GM12875 (cell line): ENCODE measurements at regions not wholly inside any gene's neighbourhood (a gene's known extent, or its start where the extent isn't known, plus 50 kb on each side); places are given as distances from the start of the nearest gene placed in this dataset.

Experiments used
- H3K4me3 ChIP-seq: one replicate; pipeline ENCODE4 v1.5.1; 2011; ENCODE audit warnings: low read depth, low read length, control low read depth
- TF ChIP-seq, protein P1 (sequence below): IDR thresholded peaks from 2 replicates; pipeline ENCODE4 v1.5.1; 2011; ENCODE audit warnings: low read depth, mild to moderate bottlenecking, control low read depth, inconsistent platforms, low read length, moderate library complexity, borderline replicate concordance; ENCODE audit not compliant: insufficient read depth

DNA sequence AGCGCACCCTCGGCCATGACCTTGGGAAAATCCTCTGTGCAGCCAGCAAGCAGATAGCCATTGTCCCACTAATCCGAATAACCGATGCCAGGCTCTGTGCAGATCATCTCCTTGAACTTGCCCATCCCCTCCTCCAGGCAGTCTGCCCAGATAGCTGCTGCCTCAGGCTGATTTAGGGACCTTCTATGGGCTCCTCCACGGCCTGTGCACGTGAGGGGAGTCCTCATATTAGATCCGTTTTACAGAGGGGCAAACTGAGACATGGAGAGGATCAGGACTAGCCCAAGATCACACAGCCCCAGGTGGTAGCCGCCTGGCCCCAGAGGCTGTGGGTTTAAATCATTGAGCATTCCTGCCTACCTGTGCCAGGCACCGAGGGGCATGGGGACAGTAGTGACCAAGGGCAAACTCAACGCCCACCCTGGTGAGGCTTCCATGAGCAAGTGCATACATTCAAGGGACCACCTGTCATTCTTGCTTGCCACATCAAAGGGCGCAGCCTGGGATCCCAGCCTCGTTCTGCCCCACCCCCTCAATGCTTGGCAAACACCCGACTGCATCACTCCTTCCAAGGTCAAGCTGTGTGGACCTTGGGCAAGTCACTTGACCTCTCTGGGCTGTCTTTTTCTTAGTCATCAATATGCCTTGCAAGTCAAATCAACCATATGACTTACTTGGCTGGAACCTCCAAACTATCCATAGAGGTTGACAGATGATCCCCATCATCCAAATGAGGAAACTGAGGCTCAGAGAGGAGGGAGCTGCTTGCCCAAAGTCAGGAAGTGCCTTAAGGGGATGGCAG is 131.6 kb downstream of the MN1 start:
- no peak overlapping the region for H3K4me3 ChIP-seq
- TF ChIP-seq, protein P1, sequence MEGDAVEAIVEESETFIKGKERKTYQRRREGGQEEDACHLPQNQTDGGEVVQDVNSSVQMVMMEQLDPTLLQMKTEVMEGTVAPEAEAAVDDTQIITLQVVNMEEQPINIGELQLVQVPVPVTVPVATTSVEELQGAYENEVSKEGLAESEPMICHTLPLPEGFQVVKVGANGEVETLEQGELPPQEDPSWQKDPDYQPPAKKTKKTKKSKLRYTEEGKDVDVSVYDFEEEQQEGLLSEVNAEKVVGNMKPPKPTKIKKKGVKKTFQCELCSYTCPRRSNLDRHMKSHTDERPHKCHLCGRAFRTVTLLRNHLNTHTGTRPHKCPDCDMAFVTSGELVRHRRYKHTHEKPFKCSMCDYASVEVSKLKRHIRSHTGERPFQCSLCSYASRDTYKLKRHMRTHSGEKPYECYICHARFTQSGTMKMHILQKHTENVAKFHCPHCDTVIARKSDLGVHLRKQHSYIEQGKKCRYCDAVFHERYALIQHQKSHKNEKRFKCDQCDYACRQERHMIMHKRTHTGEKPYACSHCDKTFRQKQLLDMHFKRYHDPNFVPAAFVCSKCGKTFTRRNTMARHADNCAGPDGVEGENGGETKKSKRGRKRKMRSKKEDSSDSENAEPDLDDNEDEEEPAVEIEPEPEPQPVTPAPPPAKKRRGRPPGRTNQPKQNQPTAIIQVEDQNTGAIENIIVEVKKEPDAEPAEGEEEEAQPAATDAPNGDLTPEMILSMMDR, result no peak

DNA sequence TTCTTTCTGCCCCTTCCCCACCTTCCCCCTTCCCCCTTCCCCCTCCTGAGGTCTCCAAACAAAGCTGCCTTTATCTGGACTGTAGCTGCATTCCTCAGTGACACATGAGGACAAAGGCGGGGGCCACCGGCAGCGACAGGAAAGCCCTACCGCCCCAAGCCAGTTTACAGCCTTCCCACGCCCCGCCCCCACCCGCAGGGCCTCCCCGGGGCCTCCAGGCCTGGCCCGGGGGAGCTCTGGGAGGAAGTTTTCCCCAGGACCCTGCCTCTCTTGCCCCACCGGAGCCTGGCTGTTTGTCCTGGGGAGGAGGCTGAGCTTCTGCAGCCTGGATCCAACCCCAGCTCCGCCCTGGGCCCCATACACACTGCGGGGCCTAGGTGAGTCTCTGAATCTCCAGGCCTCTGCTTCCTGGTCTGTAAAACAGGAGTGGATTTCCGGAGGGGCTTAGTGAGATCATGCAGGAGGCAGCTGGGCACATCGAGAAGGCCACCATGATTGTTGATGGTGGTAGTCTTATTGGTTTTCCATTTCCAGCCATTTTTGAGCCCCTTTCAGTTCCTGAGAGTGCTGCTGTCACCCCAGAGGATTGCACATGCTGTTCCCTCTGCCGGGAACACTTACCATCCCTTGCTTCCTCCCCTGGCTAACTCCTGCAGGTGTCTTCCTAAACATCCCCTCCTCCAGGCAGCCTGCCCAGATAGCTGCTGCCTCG is 130.7 kb downstream of the MN1 start:
- TF ChIP-seq, protein P1, result no peak
- H3K4me3 ChIP-seq, result no peak overlapping the region

- TF ChIP-seq, protein P1, result no peak
- H3K4me3 ChIP-seq, result no peak overlapping the region
Measured at GRCh38 chr22:27671413-27671935, 130.1 kb downstream of the MN1 start.

- TF ChIP-seq, protein P1, result no peak
- H3K4me3 ChIP-seq, result no peak overlapping the region
Measured at GRCh38 chr22:27672721-27673418, 128.7 kb downstream of the MN1 start.

DNA sequence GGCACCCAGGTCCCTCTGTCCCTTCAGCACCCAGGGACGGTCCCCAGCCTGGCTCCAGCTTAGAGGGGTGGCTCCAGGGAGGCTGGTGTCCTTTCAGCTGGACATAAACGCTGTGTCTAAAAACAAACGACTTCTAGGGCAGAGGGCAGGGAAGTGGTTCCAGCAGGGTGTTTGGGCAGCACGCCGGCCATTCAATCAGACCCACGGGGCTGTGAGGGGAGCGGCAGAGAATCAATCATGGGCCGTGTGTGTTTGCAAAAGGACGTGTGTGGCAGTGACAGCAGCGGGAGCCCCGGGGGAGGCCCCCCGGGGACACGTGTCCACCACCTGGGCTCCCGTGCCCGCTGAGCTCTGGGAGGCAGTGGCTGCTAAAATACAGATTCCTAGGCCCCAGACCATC is 127.7 kb downstream of the MN1 start:
- no peak overlapping the region for H3K4me3 ChIP-seq
- TF ChIP-seq, protein P1, result no peak

DNA sequence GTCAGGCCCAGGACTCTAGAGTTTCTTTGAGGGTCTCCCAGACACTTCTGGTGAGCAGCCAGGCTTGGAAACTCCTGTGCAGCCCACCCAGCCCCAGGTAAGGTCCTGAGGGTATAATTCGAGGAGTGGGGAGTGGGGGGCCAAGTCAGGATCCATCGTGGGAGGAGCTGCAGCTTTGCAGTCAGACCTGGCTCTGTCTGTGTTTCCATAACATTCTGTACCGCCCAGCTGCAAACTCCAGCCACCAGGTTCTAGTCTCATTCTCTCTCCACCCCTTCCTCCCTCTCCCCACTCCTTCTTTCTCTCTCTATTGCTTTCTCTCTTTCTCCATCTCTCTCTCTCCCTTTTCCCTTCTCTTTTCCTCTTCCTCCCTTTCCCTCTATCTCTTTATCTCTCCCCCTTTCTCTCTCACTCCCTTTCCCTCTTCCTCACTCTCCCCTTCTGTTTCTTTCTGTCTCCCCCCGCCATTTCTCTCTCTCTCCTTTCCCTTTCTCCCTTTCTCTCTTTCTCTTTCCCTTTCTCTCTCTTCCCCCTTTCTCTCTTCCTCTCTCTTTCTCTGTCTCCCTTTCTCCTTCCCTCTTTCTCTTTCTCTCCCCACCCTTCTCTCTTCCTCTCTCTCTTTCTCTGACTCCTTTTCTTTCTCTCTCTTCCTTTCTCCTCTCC is 127.2 kb downstream of the MN1 start:
- H3K4me3 ChIP-seq, result no peak overlapping the region
- TF ChIP-seq, protein P1, result no peak
